ENCODE measurements at regions not wholly inside any gene's neighbourhood (a gene's known extent, or its start where the extent isn't known, plus 50 kb on each side); places are given as distances from the start of the nearest gene placed in this dataset.

DNA sequence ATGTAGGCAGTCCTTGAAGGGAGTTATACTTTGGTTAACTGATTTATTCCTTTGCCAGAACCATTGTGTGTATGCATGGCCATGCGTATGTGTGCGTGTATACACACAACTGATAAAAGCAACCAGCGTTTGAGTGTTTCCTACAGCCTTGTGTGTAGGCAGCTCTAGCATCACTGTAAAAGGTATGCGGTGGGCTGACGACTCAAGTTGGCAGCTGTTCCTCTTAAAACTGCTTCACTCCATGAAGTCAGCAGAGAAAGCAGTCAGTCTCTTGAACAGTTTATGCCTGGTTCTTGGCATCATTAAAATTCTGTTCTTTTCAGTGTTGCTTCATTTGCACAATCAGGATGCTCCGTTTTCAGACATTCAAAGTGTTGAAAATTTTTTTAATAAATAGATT lies 103.5 kb upstream of the FRMPD4 start:
- TF ChIP-seq EHF (CRISPR knock-in tag; IDR thresholded peaks at IDR 0.05) (no peak), RAD21 (conservative IDR thresholded peaks at IDR 0.05 in 1 of 2, IDR thresholded peaks at IDR 0.05 in 1 of 2) (no peak), HOXB13 (CRISPR knock-in tag; IDR thresholded peaks at IDR 0.05; ENCODE audit: low read depth) (no peak), SMC3 (IDR thresholded peaks at IDR 0.05) (no peak), EHMT2 (IDR thresholded peaks at IDR 0.05; ENCODE audit: low read depth) (no peak), RCOR1 (IDR thresholded peaks at IDR 0.05; ENCODE audit: low read depth, low read length) (no peak), NPAS2 (CRISPR knock-in tag; IDR thresholded peaks at IDR 0.05; ENCODE audit: borderline replicate concordance) (no peak), FOSB (CRISPR knock-in tag; IDR thresholded peaks at IDR 0.05) (no peak), RARB (CRISPR knock-in tag; IDR thresholded peaks at IDR 0.05) (no peak), RNF2 (IDR thresholded peaks at IDR 0.05; ENCODE audit: borderline replicate concordance, low read depth) (no peak)
- CTCF ChIA-PET = interaction anchor here (1.6 kb wide), 1 partner anchor 11 kb away, joined by 5 read pairs; no protein-coding TSS in a partner anchor
- DNase-seq (ENCODE audit: low read depth in 1 of 2, low spot score in 1 of 2) (no peak), ATAC-seq (no peak), FAIRE-seq (no peak)
- H3K4me3 ChIP-seq = no peak overlapping the region
- POLR2A ChIA-PET = no interaction called here
- 83% methylated on average over 6 of the region's 6 CpGs for WGBS (ENCODE audit: missing lambda C conversion rate)
- H3K27ac ChIP-seq = no peak overlapping the region
- H3K9me3 ChIP-seq = no peaks in the 10 kb centered on the region
- H3K4me1 ChIP-seq = no peaks in the 10 kb centered on the region
- H3K4me2 ChIP-seq = no peak overlapping the region

DNA sequence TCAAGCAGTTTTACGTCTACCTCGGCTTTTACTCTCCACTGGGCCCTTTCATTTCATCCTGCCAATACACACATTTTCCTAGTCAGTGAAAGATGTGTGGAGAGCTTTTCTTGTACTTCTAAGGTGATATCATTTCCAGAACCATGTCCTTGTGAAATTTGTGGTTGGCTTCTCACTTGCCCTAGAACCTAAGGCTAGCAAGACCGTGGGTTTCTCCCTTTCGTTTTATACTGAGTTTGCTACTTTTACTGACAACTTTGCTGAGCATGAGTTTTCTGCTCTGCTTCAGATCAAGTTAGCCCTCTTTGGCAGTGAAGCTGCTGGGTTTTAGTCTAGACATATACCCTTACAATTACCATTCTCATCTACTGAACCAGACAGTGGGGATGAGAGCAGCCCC lies 95.7 kb upstream of the FRMPD4 start:
- DNase-seq (ENCODE audit: low read depth in 1 of 2, low spot score in 1 of 2) = no peak
- no peak for FAIRE-seq
- Histone ChIP-seq H3K4me2 (no peak overlapping the region), H3K27ac (no peak overlapping the region), H3K9me3 (no peaks in the 10 kb centered on the region), H3K4me1 (no peaks in the 10 kb centered on the region), H3K4me3 (no peak overlapping the region)
- TF ChIP-seq CBX8 (IDR thresholded peaks at IDR 0.05) (no peak), RFX5 (IDR thresholded peaks at IDR 0.05) (no peak), CHD2 (IDR thresholded peaks at IDR 0.05; ENCODE audit: low read length, partially characterized antibody) (no peak), FOXS1 (CRISPR knock-in tag; IDR thresholded peaks at IDR 0.05) (no peak), MAZ (IDR thresholded peaks at IDR 0.05; ENCODE audit: borderline replicate concordance, low read depth, low read length) (no peak), NPAS2 (CRISPR knock-in tag; IDR thresholded peaks at IDR 0.05; ENCODE audit: borderline replicate concordance) (no peak), NFE2L2 (conservative IDR thresholded peaks at IDR 0.05; ENCODE audit: low read length) (no peak), ESRRA (IDR thresholded peaks at IDR 0.05; ENCODE audit: borderline replicate concordance, low read length) (no peak), SMC3 (IDR thresholded peaks at IDR 0.05) (no peak), KDM5A (IDR thresholded peaks at IDR 0.05) (no peak), PHF8 (IDR thresholded peaks at IDR 0.05; ENCODE audit: borderline replicate concordance, low read depth) (no peak), HDAC2 (IDR thresholded peaks at IDR 0.05) (no peak), POLR2A (IDR thresholded peaks at IDR 0.05; ENCODE audit: low read length) (no peak), ZSCAN20 (CRISPR knock-in tag; IDR thresholded peaks at IDR 0.05) (no peak)
- TF ChIP-seq, protein P1, sequence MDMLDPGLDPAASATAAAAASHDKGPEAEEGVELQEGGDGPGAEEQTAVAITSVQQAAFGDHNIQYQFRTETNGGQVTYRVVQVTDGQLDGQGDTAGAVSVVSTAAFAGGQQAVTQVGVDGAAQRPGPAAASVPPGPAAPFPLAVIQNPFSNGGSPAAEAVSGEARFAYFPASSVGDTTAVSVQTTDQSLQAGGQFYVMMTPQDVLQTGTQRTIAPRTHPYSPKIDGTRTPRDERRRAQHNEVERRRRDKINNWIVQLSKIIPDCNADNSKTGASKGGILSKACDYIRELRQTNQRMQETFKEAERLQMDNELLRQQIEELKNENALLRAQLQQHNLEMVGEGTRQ (IDR thresholded peaks at IDR 0.05) = no peak
- TF ChIP-seq, protein P2, sequence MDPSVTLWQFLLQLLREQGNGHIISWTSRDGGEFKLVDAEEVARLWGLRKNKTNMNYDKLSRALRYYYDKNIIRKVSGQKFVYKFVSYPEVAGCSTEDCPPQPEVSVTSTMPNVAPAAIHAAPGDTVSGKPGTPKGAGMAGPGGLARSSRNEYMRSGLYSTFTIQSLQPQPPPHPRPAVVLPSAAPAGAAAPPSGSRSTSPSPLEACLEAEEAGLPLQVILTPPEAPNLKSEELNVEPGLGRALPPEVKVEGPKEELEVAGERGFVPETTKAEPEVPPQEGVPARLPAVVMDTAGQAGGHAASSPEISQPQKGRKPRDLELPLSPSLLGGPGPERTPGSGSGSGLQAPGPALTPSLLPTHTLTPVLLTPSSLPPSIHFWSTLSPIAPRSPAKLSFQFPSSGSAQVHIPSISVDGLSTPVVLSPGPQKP (IDR thresholded peaks at IDR 0.05; ENCODE audit: low read depth, low read length) = no peak
- TF ChIP-seq, protein P3, sequence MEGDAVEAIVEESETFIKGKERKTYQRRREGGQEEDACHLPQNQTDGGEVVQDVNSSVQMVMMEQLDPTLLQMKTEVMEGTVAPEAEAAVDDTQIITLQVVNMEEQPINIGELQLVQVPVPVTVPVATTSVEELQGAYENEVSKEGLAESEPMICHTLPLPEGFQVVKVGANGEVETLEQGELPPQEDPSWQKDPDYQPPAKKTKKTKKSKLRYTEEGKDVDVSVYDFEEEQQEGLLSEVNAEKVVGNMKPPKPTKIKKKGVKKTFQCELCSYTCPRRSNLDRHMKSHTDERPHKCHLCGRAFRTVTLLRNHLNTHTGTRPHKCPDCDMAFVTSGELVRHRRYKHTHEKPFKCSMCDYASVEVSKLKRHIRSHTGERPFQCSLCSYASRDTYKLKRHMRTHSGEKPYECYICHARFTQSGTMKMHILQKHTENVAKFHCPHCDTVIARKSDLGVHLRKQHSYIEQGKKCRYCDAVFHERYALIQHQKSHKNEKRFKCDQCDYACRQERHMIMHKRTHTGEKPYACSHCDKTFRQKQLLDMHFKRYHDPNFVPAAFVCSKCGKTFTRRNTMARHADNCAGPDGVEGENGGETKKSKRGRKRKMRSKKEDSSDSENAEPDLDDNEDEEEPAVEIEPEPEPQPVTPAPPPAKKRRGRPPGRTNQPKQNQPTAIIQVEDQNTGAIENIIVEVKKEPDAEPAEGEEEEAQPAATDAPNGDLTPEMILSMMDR (IDR thresholded peaks at IDR 0.05) = no peak
- ATAC-seq = no peak
- ChIA-PET POLR2A (no interaction called here), CTCF (no interaction called here)
- WGBS (ENCODE audit: missing lambda C conversion rate) = 61% methylated on average over 4 of the region's 4 CpGs

Measured in A549 (cell line).